GM23338 (cell line): ENCODE measurements at regions not wholly inside any gene's neighbourhood (a gene's known extent, or its start where the extent isn't known, plus 50 kb on each side); places are given as distances from the start of the nearest gene placed in this dataset.

ENCODE experiments used
- ATAC-seq: fragments of 200-7000 bp; cut with Tn5 transposase; 3 replicates; pipeline ENCODE4 v1.9.1; 2020
- DNase-seq: peaks from one replicate; pipeline ENCODE4 v3.0.0-alpha.2; 2015; ENCODE audit warnings: low spot score
- H2AFZ ChIP-seq: fragments of 200-600 bp; sonication (generic); 2 replicates; pipeline ENCODE4 v1.8.0; 2016; ENCODE audit warnings: antibody characterized with exemption, mild to moderate bottlenecking, moderate library complexity
- H3F3A ChIP-seq: fragments of 200-600 bp; sonication (generic); replicated peaks from 2 replicates; pipeline ENCODE4 v1.8.0; 2017; ENCODE audit warnings: antibody characterized with exemption, mixed run types, low read depth
- H3K27ac ChIP-seq: fragments of 200-600 bp; sonication (generic); 2 replicates; pipeline ENCODE4 v1.6.1; 2016; ENCODE audit warnings: low read depth
- H3K27me3 ChIP-seq: fragments of 200-600 bp; sonication (generic); 2 replicates; pipeline ENCODE4 v1.8.0; 2016; ENCODE audit warnings: mild to moderate bottlenecking, mixed run types, moderate library complexity; ENCODE audit not compliant: insufficient read depth
- H3K36me3 ChIP-seq: fragments of 200-600 bp; sonication (generic); 2 replicates; pipeline ENCODE4 v1.8.0; 2016; ENCODE audit warnings: mild to moderate bottlenecking; ENCODE audit not compliant: insufficient read depth
- H3K4me1 ChIP-seq: fragments of 200-600 bp; sonication (generic); 2 replicates; pipeline ENCODE4 v1.8.0; 2016; ENCODE audit warnings: mild to moderate bottlenecking, moderate library complexity; ENCODE audit not compliant: insufficient read depth
- H3K4me2 ChIP-seq: fragments of 200-600 bp; sonication (generic); 2 replicates; pipeline ENCODE4 v1.7.1; 2017; ENCODE audit warnings: mixed run types
- H3K4me3 ChIP-seq: fragments of 200-600 bp; sonication (generic); 2 replicates; pipeline ENCODE4 v1.6.1; 2016; ENCODE audit warnings: mixed run types
- H3K79me2 ChIP-seq: fragments of 200-600 bp; sonication (generic); replicated peaks from 2 replicates; pipeline ENCODE4 v1.8.0; 2017; ENCODE audit warnings: mild to moderate bottlenecking; ENCODE audit not compliant: insufficient read depth
- H3K9me2 ChIP-seq: fragments of 200-600 bp; sonication (generic); 2 replicates; pipeline ENCODE4 v1.8.0; 2017; ENCODE audit not compliant: insufficient read depth
- H4K20me1 ChIP-seq: fragments of 200-600 bp; sonication (generic); replicated peaks from 2 replicates; pipeline ENCODE4 v1.8.0; 2017; ENCODE audit warnings: mild to moderate bottlenecking; ENCODE audit not compliant: insufficient read depth
- H3K27ac Mint-ChIP-seq: 2 replicates; pipeline ENCODE4 v1.8.0; 2020; ENCODE audit warnings: inconsistent platforms, mild to moderate bottlenecking, moderate library complexity, mixed read lengths
- H3K27me3 Mint-ChIP-seq: 3 replicates; pipeline ENCODE4 v1.8.0; 2022; ENCODE audit warnings: low read depth, mild to moderate bottlenecking, moderate library complexity, mixed read lengths, inconsistent platforms; ENCODE audit not compliant: insufficient read depth, poor library complexity
- H3K36me3 Mint-ChIP-seq: 3 replicates; pipeline ENCODE4 v1.8.0; 2021; ENCODE audit warnings: low read depth, mild to moderate bottlenecking, inconsistent platforms, moderate library complexity, mixed read lengths
- H3K4me1 Mint-ChIP-seq: 3 replicates; pipeline ENCODE4 v1.8.0; 2020; ENCODE audit warnings: mild to moderate bottlenecking, inconsistent platforms, mixed read lengths
- H3K4me3 Mint-ChIP-seq: 3 replicates; pipeline ENCODE4 v1.8.0; 2021; ENCODE audit warnings: moderate library complexity, mild to moderate bottlenecking, inconsistent platforms, mixed read lengths
- H3K9me3 Mint-ChIP-seq: 3 replicates; pipeline ENCODE4 v1.8.0; 2020; ENCODE audit warnings: moderate library complexity, mild to moderate bottlenecking, inconsistent platforms, mixed read lengths
- CREB1 ChIP-seq: fragments of 250-450 bp; sonication (Bioruptor Pico); IDR thresholded peaks from 2 replicates; pipeline ENCODE4 v1.5.0; 2020; ENCODE audit warnings: low read depth, mild to moderate bottlenecking, moderate library complexity
- CTCF ChIP-seq, 2 experiments: fragments of 200-600 bp in 1 of 2; sonication (generic) in 1 of 2; conservative IDR thresholded peaks; 2 replicates each; pipeline versions ENCODE4 v1.5.1 to v1.6.1; 2016 to 2017; ENCODE audit warnings: antibody characterized with exemption in 2 of 2, low read depth in 2 of 2, mild to moderate bottlenecking in 2 of 2, moderate library complexity in 1 of 2
- ETS1 ChIP-seq: IDR thresholded peaks from 2 replicates; pipeline ENCODE4 v1.6.1; 2016; ENCODE audit warnings: antibody characterized with exemption
- EZH2 ChIP-seq: fragments of 200-600 bp; sonication (generic); IDR thresholded peaks from one replicate; pipeline ENCODE4 v1.8.0; 2017; ENCODE audit warnings: antibody characterized with exemption, mild to moderate bottlenecking, low read depth; ENCODE audit not compliant: unreplicated experiment
- EZH2phosphoT487 ChIP-seq: fragments of 200-600 bp; sonication (generic); IDR thresholded peaks from one replicate; pipeline ENCODE4 v1.8.1; 2018; ENCODE audit warnings: antibody characterized with exemption; ENCODE audit not compliant: unreplicated experiment
- JUNB ChIP-seq: IDR thresholded peaks from one replicate; pipeline ENCODE4 v1.6.1; 2016; ENCODE audit warnings: antibody characterized with exemption; ENCODE audit not compliant: unreplicated experiment
- NANOG ChIP-seq: IDR thresholded peaks from 2 replicates; pipeline ENCODE4 v1.6.1; 2016; ENCODE audit warnings: antibody characterized with exemption, borderline replicate concordance
- STAT1 ChIP-seq: IDR thresholded peaks from one replicate; pipeline ENCODE4 v1.6.1; 2016; ENCODE audit warnings: antibody characterized with exemption; ENCODE audit not compliant: unreplicated experiment
- ZNF331 ChIP-seq: fragments of 250-450 bp; sonication (Bioruptor Pico); IDR thresholded peaks from 2 replicates; pipeline ENCODE4 v1.5.0; 2020; ENCODE audit warnings: low read depth, mild to moderate bottlenecking, moderate library complexity
- ZNF462 ChIP-seq: fragments of 250-450 bp; sonication (Bioruptor Pico); IDR thresholded peaks from 2 replicates; pipeline ENCODE4 v1.5.0; 2020; ENCODE audit warnings: mild to moderate bottlenecking, moderate library complexity

- no peaks in the 10 kb centered on the region for H3K9me3 Mint-ChIP-seq
- no peaks in the 10 kb centered on the region for H3K36me3 ChIP-seq
- no peaks in the 10 kb centered on the region for H3F3A ChIP-seq
- peaks cover 15% of the 10 kb centered on the region for H3K9me2 ChIP-seq
- no peaks in the 10 kb centered on the region for H3K79me2 ChIP-seq
- peaks cover 26% of the 10 kb centered on the region for H3K4me1 Mint-ChIP-seq
- H3K36me3 Mint-ChIP-seq, result peaks cover 4% of the 10 kb centered on the region; the same call in 1 of the 3 replicates
- H3K4me2 ChIP-seq, result 0 out of 2 replicates have a peak overlapping the region, but pooled peaks have one; percentile 33
- no peak; the same call in 1 of the 3 replicates for ATAC-seq
- H3K27ac Mint-ChIP-seq, result no peak overlapping the region
- no peaks in the 10 kb centered on the region for H4K20me1 ChIP-seq
- H2AFZ ChIP-seq, result no peak overlapping the region; the same call in 1 of the 2 replicates
- no peaks in the 10 kb centered on the region for H3K27me3 ChIP-seq
- H3K4me3 ChIP-seq, result no peak overlapping the region
- H3K4me3 Mint-ChIP-seq, result no peak overlapping the region
- H3K4me1 ChIP-seq, result peaks cover 23% of the 10 kb centered on the region
- TF ChIP-seq NANOG (peak; percentile 42; the same call in 1 of the 2 replicates), ETS1 (no peak), EZH2 (no peak), CTCF (conservative IDR thresholded peaks at IDR 0.05; ENCODE audit: low read depth in 2 of 2) (no peak), EZH2phosphoT487 (no peak)
- no peak overlapping the region for H3K27ac ChIP-seq
- H3K27me3 Mint-ChIP-seq, result peaks cover 12% of the 10 kb centered on the region
- peak; percentile 58 for DNase-seq
Measured at GRCh38 chr12:131552492-131552863, 158.4 kb upstream of the SFSWAP start.

- no peak overlapping the region for H3K4me3 Mint-ChIP-seq
- Histone ChIP-seq H3K4me1 (peaks cover 23% of the 10 kb centered on the region), H3F3A (no peaks in the 10 kb centered on the region), H3K4me3 (no peak overlapping the region), H3K4me2 (peak overlapping the region; percentile 29; the same call in 1 of the 2 replicates), H2AFZ (0 out of 2 replicates have a peak overlapping the region, but pooled peaks have one; percentile 18), H4K20me1 (no peaks in the 10 kb centered on the region), H3K9me2 (peaks cover 15% of the 10 kb centered on the region), H3K27me3 (no peaks in the 10 kb centered on the region), H3K27ac (peak overlapping the region; percentile 35; the same call in 1 of the 2 replicates), H3K79me2 (no peaks in the 10 kb centered on the region), H3K36me3 (no peaks in the 10 kb centered on the region)
- DNase-seq, result no peak
- peaks cover 12% of the 10 kb centered on the region for H3K27me3 Mint-ChIP-seq
- H3K4me1 Mint-ChIP-seq, result peaks cover 26% of the 10 kb centered on the region
- no peaks in the 10 kb centered on the region for H3K9me3 Mint-ChIP-seq
- H3K27ac Mint-ChIP-seq, result no peak overlapping the region
- peaks cover 4% of the 10 kb centered on the region; the same call in 1 of the 3 replicates for H3K36me3 Mint-ChIP-seq
- ATAC-seq, result no peak
- no peak for TF ChIP-seq STAT1
- TF ChIP-seq EZH2phosphoT487, result no peak
- TF ChIP-seq JUNB, result no peak
- no peak for TF ChIP-seq NANOG
- no peak for TF ChIP-seq EZH2
- TF ChIP-seq CREB1 (CRISPR knock-in tag), result no peak
- TF ChIP-seq ZNF331 (CRISPR knock-in tag), result no peak
- no peak for TF ChIP-seq ZNF462
Measured at GRCh38 chr12:131553096-131553777, 157.7 kb upstream of the SFSWAP start.
